DMS79 treated with DMSO at 0.1 percent for 48 hours (cell line): ENCODE measurements at regions not wholly inside any gene's neighbourhood (a gene's known extent, or its start where the extent isn't known, plus 50 kb on each side); places are given as distances from the start of the nearest gene placed in this dataset.
"Not testable (repeated sequence)": the region's sequence is repeated elsewhere in the genome, so short reads cannot be mapped to it uniquely, and the experiment has no call there.

Source experiments
- DNase-seq: peaks from one replicate; lab custom pipeline; 2025; lab: John Stamatoyannopoulos, UW

DNA sequence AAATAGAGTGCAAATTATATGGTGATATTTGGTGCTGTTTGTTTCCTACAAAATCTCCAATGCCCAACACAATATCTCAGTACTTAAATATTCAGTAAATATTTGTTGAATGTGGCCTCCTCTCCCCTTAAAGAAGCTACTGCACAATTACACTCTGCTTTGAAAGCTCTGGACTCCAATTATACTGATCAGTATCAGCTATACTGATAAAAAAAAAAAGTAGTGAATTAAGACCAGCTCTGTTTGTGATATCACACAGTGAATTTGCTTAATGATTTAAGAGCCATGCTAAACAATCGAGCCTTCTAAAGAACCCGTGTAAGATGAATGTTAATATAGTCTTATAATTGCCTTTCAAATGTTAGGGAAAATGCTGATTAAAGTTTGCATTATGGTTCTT, 543.2 kb upstream of the API5 start:
- DNase-seq: no peak

- DNase-seq: no peak
Measured at GRCh38 chr11:42770444-42771065, 541.2 kb upstream of the API5 start.

DNA sequence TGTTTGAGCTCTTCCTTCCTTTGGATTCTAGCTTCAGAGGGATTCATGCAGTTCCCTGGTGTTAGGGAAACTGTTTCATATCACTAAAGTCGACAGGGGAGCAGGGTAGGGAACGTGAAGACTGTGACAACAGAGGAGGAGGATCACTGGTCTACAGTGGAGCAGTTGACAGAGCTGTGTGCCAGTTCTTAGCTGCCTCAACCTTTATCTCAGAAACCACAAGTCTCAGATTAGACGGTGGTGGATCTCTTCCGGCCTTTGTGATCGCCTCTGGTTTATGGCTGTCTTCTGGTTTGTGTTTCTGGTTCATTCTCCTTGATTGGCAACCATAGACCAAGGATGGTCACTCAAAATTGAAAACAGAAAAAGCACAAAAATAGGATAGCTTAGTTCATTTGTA, 538.9 kb upstream of the API5 start:
- no peak for DNase-seq

- no peak for DNase-seq
Measured at GRCh38 chr11:42773729-42774128, 538.1 kb upstream of the API5 start.

GRCh38 chr11:42774567-42774966, 537.2 kb upstream of the API5 start:
- no peak for DNase-seq

DNA sequence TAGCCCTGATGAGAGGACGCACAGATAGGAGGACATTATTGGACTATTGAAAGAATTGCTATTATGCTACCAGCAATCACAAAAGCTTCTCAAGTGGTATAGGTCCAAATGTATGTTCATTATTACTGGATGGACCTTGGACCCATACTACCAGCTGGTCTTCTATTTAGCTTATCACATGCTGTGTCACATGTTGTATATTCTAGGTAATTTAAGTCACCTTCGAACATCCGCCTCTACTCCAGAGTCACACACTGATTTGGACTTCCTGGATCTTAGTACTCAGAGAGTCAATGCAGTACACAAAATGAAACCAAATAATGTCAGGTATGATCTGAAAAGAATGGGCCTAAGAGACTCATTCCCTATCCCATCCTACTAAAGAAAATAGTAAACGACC, 534.0 kb upstream of the API5 start:
- DNase-seq: no peak

GRCh38 chr11:42778193-42778592, 533.6 kb upstream of the API5 start:
- no peak for DNase-seq

DNA sequence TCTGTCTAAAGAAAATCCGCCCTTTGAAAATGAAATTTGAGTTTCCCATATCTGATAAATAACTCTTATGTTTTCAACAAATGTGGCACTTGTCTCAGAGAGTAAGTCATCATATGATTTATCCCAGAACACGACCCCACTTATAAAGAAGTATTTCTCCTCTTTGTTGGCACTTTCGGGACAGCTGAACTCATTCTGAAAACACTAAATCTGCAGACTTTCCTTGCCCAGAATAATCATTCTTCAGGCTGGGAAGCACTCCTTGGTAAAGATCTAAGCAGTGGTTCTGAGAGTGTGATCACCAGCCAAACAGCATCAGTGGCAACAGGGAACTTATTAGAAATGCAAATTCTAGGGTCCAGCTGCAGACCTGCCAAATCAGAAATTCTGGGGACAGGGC, 532.2 kb upstream of the API5 start:
- DNase-seq: no peak

- DNase-seq: no peak
Measured at GRCh38 chr11:42786981-42787380, 524.8 kb upstream of the API5 start.

GRCh38 chr11:42795483-42795882, 516.3 kb upstream of the API5 start:
- DNase-seq: not testable (repeated sequence)

- DNase-seq: no peak
Measured at GRCh38 chr11:42800041-42800440, 511.8 kb upstream of the API5 start.

- no peak for DNase-seq
Measured at GRCh38 chr11:42802201-42802899, 509.4 kb upstream of the API5 start.

GRCh38 chr11:42806191-42806590, 505.6 kb upstream of the API5 start:
- no peak for DNase-seq

- no peak for DNase-seq
Measured at GRCh38 chr11:42812361-42812760, 499.4 kb upstream of the API5 start.

DNA sequence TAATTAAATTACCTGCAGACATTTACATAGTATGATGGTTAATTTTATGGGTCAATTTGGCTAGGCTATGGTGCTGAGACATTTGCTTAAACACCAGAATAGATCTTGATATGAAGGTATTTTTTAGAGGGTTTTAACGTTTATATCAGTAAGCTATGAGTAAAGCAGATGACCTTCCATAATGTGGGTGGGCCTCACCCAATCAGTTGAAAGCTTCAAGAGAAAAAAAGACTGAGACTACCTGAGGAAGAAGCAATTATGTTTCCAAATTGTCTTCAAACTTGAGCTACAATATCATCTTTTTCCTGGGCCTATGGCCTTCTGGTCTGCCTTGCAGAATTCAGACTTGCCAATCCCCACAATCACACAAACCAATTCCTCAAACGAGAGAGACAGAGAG, 498.8 kb upstream of the API5 start:
- DNase-seq: no peak

DNA sequence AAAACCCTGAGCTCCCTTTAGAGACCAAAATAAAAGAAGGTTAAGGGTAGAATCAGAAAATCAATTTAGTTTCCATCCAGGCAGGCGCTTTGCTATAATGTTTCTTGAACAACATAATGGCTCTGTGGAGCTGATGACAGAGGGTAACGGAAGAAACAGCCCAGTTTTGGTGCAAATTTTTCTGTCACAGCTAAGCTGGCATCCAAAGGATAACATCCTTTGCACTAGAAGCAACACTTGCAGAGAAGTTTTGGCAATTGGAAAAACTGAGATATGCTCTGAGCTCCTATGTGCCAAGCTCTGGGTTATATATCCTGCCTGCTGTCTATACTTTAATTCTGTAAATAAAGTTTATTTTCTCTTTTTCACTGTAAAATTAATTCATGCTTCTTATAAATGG, 495.3 kb upstream of the API5 start:
- DNase-seq: no peak

DNA sequence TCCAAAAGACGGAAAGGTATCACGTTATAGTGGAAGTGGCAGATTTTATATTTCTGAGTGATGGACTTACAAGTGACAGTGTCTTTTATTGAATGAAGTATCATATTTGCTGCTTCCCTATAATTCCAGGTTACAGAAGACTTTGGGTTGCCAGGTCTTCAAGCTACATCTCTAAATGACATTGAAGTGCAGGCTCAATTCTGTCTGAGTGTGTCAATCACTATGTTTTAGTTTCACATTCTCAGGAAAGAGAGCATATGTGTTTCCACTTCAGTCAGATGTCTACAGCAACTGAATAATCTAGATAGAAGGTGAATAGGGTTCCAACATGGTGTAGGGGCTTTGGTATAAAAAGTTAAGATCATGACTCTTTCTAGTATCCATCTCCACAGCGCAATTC, 492.7 kb upstream of the API5 start:
- no peak for DNase-seq

DNA sequence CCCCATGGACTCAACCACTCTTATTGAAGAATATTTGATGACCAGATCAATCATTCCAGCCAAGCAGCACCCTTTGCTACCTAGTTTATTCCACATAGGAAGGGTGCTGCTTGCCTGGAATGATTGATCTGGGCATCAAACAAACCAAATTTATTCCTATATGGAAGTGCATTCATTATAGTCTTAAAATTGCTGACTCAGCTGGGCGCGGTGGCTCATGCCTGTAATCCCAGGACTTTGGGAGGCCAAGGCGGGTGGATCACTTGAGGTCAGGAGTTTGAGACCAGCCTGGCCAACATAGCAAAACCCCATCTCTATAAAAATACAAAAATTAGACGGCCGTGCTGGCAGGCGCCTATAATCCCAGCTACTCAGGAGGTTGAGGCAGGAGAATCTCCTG, 489.6 kb upstream of the API5 start:
- not testable (repeated sequence) for DNase-seq

DNA sequence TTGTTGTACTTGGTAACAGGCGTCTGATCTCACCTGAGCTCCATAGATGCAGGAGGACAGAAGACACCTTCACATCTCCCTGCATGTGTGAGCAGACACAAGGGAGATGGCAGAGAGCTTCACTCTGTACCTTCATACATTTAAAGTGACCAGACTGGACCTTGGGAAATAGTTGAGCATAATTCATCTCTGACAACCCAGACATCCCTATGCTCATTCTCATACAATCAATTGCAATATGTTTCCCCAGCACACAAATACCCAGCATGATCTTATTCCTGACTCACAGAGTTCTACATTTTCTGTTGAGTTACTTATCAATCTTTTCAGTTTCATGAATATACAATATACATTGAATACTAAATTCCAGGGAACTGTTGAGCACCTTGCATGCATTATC, 488.2 kb upstream of the API5 start:
- DNase-seq: no peak

GRCh38 chr11:42824067-42824466, 487.7 kb upstream of the API5 start:
- no peak for DNase-seq

GRCh38 chr11:42825598-42825997, 486.2 kb upstream of the API5 start:
- no peak for DNase-seq

DNA sequence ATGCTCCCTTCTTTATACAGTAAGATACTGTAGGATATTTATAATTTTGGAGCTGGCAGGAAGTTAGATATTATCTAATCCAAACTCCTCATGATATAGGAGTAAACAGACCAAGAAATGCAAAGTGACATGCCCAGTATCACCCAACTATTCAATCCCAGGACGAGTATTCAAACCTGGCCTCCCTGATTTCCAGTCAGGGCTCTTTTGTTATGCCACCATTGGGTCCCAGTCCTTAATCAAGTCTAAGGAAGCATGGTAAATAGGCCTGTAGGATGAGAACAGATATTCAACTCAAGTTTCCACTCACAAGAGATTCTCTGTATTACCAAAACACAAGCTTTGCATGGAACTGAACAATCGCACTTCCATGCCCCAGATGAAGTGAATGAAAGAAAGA, 484.0 kb upstream of the API5 start:
- no peak for DNase-seq

DNA sequence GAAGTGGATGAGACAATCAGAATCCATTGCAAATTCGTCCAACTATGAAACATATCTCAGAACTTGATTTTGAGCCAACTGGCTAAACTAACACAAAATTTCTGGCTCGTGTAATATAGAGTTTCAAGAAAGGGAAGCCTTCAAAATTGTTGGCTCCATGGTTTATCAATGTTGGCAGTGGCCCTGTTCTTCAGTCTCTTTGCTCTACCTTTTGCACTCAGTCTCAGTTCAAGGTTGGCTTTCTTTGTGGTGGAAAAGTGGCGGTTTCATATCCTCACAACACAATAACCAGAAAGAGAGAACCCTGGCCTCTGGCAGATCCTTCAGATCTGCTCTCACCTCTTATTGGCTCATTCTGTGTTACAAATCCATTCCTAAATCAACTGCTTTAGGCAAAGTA, 473.8 kb upstream of the API5 start:
- no peak for DNase-seq

DNA sequence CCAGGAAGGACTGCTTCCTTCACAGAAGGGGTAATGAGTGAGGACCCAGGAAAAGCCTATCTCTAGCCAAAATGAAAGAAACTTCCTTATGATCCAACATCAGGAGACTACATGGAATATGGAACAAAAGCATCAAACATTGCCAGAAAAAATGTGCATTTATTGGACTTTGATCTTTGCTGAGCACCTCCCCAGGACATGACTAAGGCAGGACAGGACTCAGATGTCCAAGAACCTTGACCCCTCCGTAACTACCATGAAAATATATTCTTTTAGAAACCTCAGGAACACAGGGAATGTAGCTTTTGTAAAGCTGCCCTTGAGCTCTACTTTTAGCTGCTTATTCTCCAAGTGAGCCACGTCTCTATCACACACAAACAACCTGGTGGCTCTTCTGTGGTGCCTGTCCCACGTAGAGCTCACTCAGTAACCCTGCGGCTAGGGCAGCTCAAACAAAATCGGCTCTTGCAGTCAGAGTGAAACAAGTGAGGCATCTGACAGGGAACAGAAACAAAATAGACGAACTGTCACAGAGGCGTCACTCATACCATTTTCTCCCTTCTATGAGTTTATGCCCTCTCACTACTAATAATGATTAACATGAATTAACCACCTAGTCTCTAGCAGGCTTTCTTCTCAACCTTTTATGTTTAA, 471.5 kb upstream of the API5 start:
- no peak for DNase-seq
